HepG2 (cell line): ENCODE measurements at regions not wholly inside any gene's neighbourhood (a gene's known extent, or its start where the extent isn't known, plus 50 kb on each side); places are given as distances from the start of the nearest gene placed in this dataset.

Experiments
- ATAC-seq: fragments of 200-7000 bp; cut with Tn5 transposase; 3 replicates; pipeline ENCODE4 v1.9.1; 2020; ENCODE audit warnings: mild to moderate bottlenecking, moderate library complexity
- BruUV-seq: library from RNA; stranded (reverse); fragments of 400-500 nt; replicated peaks from 2 replicates; lab custom pipeline; 2021; lab: Mats Ljungman, UMichigan
- CTCF ChIA-PET: fragments of 300-600 bp; formaldehyde crosslinking; extraction: SDS; loops from one replicate; lab custom pipeline; 2021; ENCODE audit warnings: low total read pairs, inconsistent platforms, low intra/inter-chr PET ratio; lab: Yijun Ruan, JAX
- POLR2A ChIA-PET: fragments of 350-600 bp; sonication (Branson Sonifier 250); formaldehyde crosslinking; loops from one replicate; lab custom pipeline; 2020; ENCODE audit warnings: antibody characterized with exemption, inconsistent platforms; lab: Yijun Ruan, JAX
- DNase-seq: peaks from one replicate; pipeline ENCODE4 v3.0.0-alpha.2; 2015; ENCODE audit warnings: low spot score
- FAIRE-seq: peaks from 3 replicates; lab custom pipeline; 2011; peaks lifted over from hg19 to GRCh38; lab: Jason Lieb, UNC
- H2AFZ ChIP-seq: one replicate; pipeline ENCODE4 v1.6.1; 2011; ENCODE audit warnings: low read length, inconsistent platforms
- H3K27ac ChIP-seq: fragments of 300-600 bp; 3 replicates; pipeline ENCODE4 v1.8.0; 2011; ENCODE audit warnings: mixed run types, mild to moderate bottlenecking, mixed read lengths, low read length, inconsistent platforms; ENCODE audit not compliant: insufficient read depth; ENCODE audit errors: extremely low read length
- H3K27me3 ChIP-seq, 2 experiments: fragments of 200-600 bp in 1 of 2; 2 replicates in 1 of 2; 3 replicates in 1 of 2; pipeline versions ENCODE4 v1.6.0 to v1.8.0; 2011; ENCODE audit warnings: low read length in 2 of 2, mild to moderate bottlenecking in 2 of 2, moderate library complexity in 2 of 2, inconsistent platforms in 1 of 2; ENCODE audit not compliant: insufficient read depth in 2 of 2, control insufficient read depth in 1 of 2
- H3K36me3 ChIP-seq, 2 experiments: fragments of 200-600 bp in 1 of 2; replicated peaks in 1 of 2; 2 replicates in 1 of 2; 3 replicates in 1 of 2; pipeline versions ENCODE4 v1.5.1 to v1.8.0; 2011; ENCODE audit warnings: low read length in 2 of 2, inconsistent platforms in 1 of 2; ENCODE audit not compliant: insufficient read depth in 2 of 2, control insufficient read depth in 1 of 2
- H3K4me1 ChIP-seq: 2 replicates; pipeline ENCODE4 v1.5.1; 2012; ENCODE audit warnings: low read length, inconsistent platforms; ENCODE audit not compliant: insufficient read depth
- H3K4me2 ChIP-seq: 2 replicates; pipeline ENCODE4 v1.6.0; 2011; ENCODE audit warnings: low read depth, low read length, inconsistent platforms
- H3K4me3 ChIP-seq, 3 experiments: fragments of 200-600 bp in 1 of 3; sonication (generic), shearing (Covaris generic) in 1 of 3; replicated peaks in 1 of 3; 2 replicates each; pipeline ENCODE4 v1.5.1; 2011 to 2016; ENCODE audit warnings: low read length in 3 of 3, inconsistent platforms in 2 of 3, low read depth in 2 of 3, mild to moderate bottlenecking in 2 of 3, control low read depth in 1 of 3, mixed read lengths in 1 of 3; ENCODE audit not compliant: insufficient read depth in 1 of 3
- H3K79me2 ChIP-seq: one replicate; pipeline ENCODE4 v1.6.1; 2011; ENCODE audit warnings: low read length, inconsistent platforms; ENCODE audit not compliant: insufficient read depth
- H3K9ac ChIP-seq: 2 replicates; pipeline ENCODE4 v1.6.0; 2011; ENCODE audit warnings: mild to moderate bottlenecking, low read depth, low read length, inconsistent platforms; ENCODE audit not compliant: insufficient read depth
- H3K9me3 ChIP-seq: 2 replicates; pipeline ENCODE4 v1.5.1; 2012; ENCODE audit warnings: mild to moderate bottlenecking, low read length
- H4K20me1 ChIP-seq: 2 replicates; pipeline ENCODE4 v1.6.0; 2011; ENCODE audit warnings: inconsistent platforms, mild to moderate bottlenecking, low read length, moderate library complexity; ENCODE audit not compliant: insufficient read depth
- ARHGAP35 ChIP-seq: sonication (generic); formaldehyde crosslinking; IDR thresholded peaks from 2 replicates; pipeline ENCODE4 v1.9.0; 2022; ENCODE audit warnings: mild to moderate bottlenecking, inconsistent platforms, moderate library complexity, missing genetic modification reagents, borderline replicate concordance
- ETV5 ChIP-seq: IDR thresholded peaks from 2 replicates; pipeline ENCODE4 v1.6.1; 2018; ENCODE audit warnings: missing biosample characterization, missing genetic modification reagents, inconsistent platforms, borderline replicate concordance
- HNRNPH1 ChIP-seq: fragments of 200-400 bp; formaldehyde crosslinking; optimal IDR thresholded peaks from 2 replicates; pipeline ENCODE3; 2017; ENCODE audit warnings: mild to moderate bottlenecking, low read depth, low read length
- NCOA2 ChIP-seq: sonication (generic); formaldehyde crosslinking; IDR thresholded peaks from 2 replicates; pipeline ENCODE4 v1.8.0; 2022; ENCODE audit warnings: inconsistent platforms
- NFYC ChIP-seq: IDR thresholded peaks from 2 replicates; pipeline ENCODE4 v1.6.1; 2016; ENCODE audit warnings: missing genetic modification reagents, missing compliant biosample characterization
- NR2F2 ChIP-seq: IDR thresholded peaks from 2 replicates; pipeline ENCODE4 v1.6.1; 2012; ENCODE audit warnings: low read depth, inconsistent platforms, borderline replicate concordance
- TEF ChIP-seq: sonication (generic); formaldehyde crosslinking; IDR thresholded peaks from 2 replicates; pipeline ENCODE4 v1.5.0; 2020; ENCODE audit warnings: missing genetic modification reagents
- ZFP90 ChIP-seq: sonication (generic); formaldehyde crosslinking; IDR thresholded peaks from 2 replicates; pipeline ENCODE4 v1.8.0; 2022; ENCODE audit warnings: missing genetic modification reagents, mild to moderate bottlenecking, inconsistent platforms, borderline replicate concordance
- ZNF768 ChIP-seq: sonication (generic); formaldehyde crosslinking; IDR thresholded peaks from 2 replicates; pipeline ENCODE4 v1.4.0; 2020; ENCODE audit warnings: missing genetic modification reagents
- ZNF839 ChIP-seq: sonication (generic); formaldehyde crosslinking; IDR thresholded peaks from 2 replicates; pipeline ENCODE4 v1.4.0; 2020; ENCODE audit warnings: missing genetic modification reagents, mild to moderate bottlenecking, borderline replicate concordance
- ZSCAN5A ChIP-seq: sonication (generic); formaldehyde crosslinking; IDR thresholded peaks from 2 replicates; pipeline ENCODE4 v1.8.0; 2022; ENCODE audit warnings: mild to moderate bottlenecking, missing genetic modification reagents, borderline replicate concordance
- WGBS: methylation state at CpG from one replicate; pipeline ENCODE4 v1.1.6; 2017; ENCODE audit warnings: low lambda C conversion rate; 5-methylcytosine and 5-hydroxymethylcytosine counted together
- in situ Hi-C: cut with HindIII; loops from 2 replicates; pipeline ENCODE4 v1.10.0; 2017; ENCODE audit warnings: low pct_unique_long_range_greater_than_20kb; ENCODE audit not compliant: extremely low pct_ligation_motif_present
- intact Hi-C: fragments of 100-400 bp; cut with micrococcal nuclease; formaldehyde crosslinking; loops from one replicate; pipeline ENCODE4 v1.10.0; 2022; ENCODE audit not compliant: unreplicated experiment
- TF ChIP-seq, protein P1 (sequence below): sonication (generic); formaldehyde crosslinking; IDR thresholded peaks from 2 replicates; pipeline ENCODE4 v1.4.0; 2020; ENCODE audit warnings: missing genetic modification reagents, borderline replicate concordance
- TF ChIP-seq, protein P2 (sequence below): IDR thresholded peaks from 2 replicates; pipeline ENCODE4 v1.6.1; 2016; ENCODE audit warnings: low read depth, control low read depth

DNA sequence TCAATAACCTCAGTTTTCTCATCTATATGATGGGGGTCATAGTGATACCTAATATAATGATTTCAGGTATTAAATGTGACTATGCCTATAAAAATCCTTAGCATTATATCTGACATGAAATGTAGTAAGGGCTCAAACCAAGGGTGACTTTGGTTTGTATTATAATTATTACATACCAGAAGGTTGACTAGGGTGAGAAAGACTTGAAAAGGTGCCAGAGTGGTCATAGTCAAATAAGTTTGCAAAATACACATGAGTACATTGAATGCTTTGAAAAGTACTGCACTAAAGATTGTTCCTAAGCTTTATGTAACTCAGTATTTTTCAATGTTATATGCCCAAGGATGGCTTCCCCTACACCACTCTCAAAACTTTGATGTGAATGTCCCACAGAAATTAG lies 297.2 kb downstream of the ARPP21 start:
- FAIRE-seq, result no peak
- ChIA-PET CTCF (no interaction called here), POLR2A (no interaction called here)
- Histone ChIP-seq H2AFZ (no peak overlapping the region), H3K4me3 (no peak overlapping the region), H3K27me3 (no peaks in the 10 kb centered on the region), H3K9ac (no peak overlapping the region), H3K9me3 (no peaks in the 10 kb centered on the region), H3K79me2 (no peaks in the 10 kb centered on the region), H3K4me1 (peaks cover 7% of the 10 kb centered on the region; the same call in 1 of the 2 replicates), H3K4me2 (no peak overlapping the region), H3K27ac (no peak overlapping the region), H4K20me1 (no peaks in the 10 kb centered on the region), H3K36me3 (no peaks in the 10 kb centered on the region)
- intact Hi-C loops (no loop called here), in situ Hi-C loops (no loop called here)
- no peak for ATAC-seq
- no peak for DNase-seq
- no TSS peak for BruUV-seq
- TF ChIP-seq ZSCAN5A (CRISPR knock-in tag), result no peak

DNA sequence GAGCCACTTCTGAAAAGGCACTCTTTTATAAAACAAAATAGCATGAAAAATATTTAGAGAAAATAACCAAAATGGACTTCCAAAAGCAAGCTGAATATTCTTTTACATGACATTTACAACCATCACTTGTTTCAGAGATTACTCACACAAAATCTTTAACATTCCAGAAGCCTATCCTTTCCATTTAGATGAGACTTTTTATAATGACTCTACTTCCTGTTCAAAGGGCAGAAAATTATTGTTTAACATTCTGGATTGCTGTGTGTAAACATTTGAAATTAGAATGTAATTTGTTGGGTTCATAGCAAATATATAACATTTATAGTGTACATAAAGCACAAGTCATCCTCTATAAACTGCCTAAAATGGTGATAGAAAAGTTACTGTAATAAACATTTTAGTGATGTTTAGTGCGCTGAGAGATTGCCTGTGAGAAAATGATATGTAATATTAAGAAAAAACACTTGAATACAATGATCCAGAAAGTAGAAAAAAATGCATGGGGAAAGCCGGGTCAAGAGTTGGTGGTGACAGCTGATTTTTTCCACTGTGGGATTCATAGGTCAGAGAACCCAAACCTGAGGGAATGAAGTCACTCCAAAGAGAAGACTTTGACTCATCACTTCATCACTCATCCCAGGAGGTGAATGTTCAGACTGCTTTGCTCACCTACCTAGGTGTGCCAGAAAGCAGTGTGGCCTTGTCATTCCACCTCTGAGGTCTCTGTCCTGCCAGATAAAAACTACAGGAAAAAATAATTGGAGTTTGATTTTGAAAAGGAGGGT lies 305.8 kb downstream of the ARPP21 start:
- H3K4me2 ChIP-seq, result no peak overlapping the region
- no peak overlapping the region for H3K4me3 ChIP-seq
- no peak overlapping the region for H3K27ac ChIP-seq
- H3K4me1 ChIP-seq, result no peaks in the 10 kb centered on the region
- ATAC-seq (no peak), FAIRE-seq (no peak), DNase-seq (no peak)
- no peaks in the 10 kb centered on the region for H3K27me3 ChIP-seq
- H3K79me2 ChIP-seq, result no peaks in the 10 kb centered on the region
- H3K9ac ChIP-seq, result no peak overlapping the region
- H3K36me3 ChIP-seq, result no peaks in the 10 kb centered on the region
- CTCF ChIA-PET, result no interaction called here
- no TSS peak for BruUV-seq
- no peaks in the 10 kb centered on the region for H4K20me1 ChIP-seq
- no peak overlapping the region for H2AFZ ChIP-seq
- in situ Hi-C loops, result no loop called here
- POLR2A ChIA-PET, result no interaction called here
- 3% methylated on average over 2 of the region's 2 CpGs for WGBS
- H3K9me3 ChIP-seq, result no peaks in the 10 kb centered on the region
- intact Hi-C loops, result loop anchor here (5.0 kb wide), 1 partner anchor 1683 kb away; no protein-coding TSS in a partner anchor
- TF ChIP-seq NR2F2, result no peak
- TF ChIP-seq ZFP90, result no peak
- TF ChIP-seq, protein P1, sequence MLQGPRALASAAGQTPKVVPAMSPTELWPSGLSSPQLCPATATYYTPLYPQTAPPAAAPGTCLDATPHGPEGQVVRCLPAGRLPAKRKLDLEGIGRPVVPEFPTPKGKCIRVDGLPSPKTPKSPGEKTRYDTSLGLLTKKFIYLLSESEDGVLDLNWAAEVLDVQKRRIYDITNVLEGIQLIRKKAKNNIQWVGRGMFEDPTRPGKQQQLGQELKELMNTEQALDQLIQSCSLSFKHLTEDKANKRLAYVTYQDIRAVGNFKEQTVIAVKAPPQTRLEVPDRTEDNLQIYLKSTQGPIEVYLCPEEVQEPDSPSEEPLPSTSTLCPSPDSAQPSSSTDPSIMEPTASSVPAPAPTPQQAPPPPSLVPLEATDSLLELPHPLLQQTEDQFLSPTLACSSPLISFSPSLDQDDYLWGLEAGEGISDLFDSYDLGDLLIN, result no peak
- no peak for TF ChIP-seq HNRNPH1
- TF ChIP-seq ETV5 (CRISPR knock-in tag), result no peak
- no peak for TF ChIP-seq ZNF768 (CRISPR knock-in tag)
- no peak for TF ChIP-seq ARHGAP35 (CRISPR knock-in tag)
- TF ChIP-seq TEF (CRISPR knock-in tag), result no peak
- TF ChIP-seq, protein P2, sequence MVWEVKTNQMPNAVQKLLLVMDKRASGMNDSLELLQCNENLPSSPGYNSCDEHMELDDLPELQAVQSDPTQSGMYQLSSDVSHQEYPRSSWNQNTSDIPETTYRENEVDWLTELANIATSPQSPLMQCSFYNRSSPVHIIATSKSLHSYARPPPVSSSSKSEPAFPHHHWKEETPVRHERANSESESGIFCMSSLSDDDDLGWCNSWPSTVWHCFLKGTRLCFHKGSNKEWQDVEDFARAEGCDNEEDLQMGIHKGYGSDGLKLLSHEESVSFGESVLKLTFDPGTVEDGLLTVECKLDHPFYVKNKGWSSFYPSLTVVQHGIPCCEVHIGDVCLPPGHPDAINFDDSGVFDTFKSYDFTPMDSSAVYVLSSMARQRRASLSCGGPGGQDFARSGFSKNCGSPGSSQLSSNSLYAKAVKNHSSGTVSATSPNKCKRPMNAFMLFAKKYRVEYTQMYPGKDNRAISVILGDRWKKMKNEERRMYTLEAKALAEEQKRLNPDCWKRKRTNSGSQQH (CRISPR knock-in tag), result no peak
- no peak for TF ChIP-seq NFYC (CRISPR knock-in tag)
- no peak for TF ChIP-seq ZNF839 (CRISPR knock-in tag)
- TF ChIP-seq NCOA2 (CRISPR knock-in tag), result no peak
